ENCODE measurements at regions not wholly inside any gene's neighbourhood (a gene's known extent, or its start where the extent isn't known, plus 50 kb on each side); places are given as distances from the start of the nearest gene placed in this dataset.

DNA sequence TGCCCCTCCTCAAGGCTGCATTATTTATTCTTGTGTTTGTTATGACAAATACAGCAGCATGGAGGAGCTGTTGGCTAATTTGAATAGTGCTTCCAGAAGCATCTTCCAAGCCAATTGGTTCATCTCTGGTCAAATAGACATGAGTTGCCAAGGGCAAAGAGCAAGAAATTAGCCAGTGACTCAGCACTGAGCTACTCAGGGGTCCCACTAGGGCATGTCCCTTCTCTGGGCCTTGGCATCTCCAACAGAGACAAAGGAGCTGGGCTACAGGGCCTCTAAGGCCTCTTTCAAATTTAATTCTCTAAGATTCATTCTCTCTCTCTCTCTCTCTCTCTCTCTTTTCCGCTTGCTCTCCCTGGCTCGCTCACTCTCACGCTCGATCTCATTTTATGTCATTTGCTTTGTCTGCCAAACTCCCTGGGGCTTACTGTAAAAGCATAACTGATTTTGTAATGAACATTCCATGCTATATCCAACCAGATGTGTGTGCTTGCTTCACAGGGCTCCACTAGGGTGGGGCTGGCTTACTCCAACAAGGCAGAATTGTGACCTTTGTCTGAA, 86.7 kb upstream of the MAGEA4 start:
- intact Hi-C loops (cut with DNase I), result no loop called here
- H3K27me3 ChIP-seq, result no peaks in the 10 kb centered on the region
- TF ChIP-seq, protein P1, sequence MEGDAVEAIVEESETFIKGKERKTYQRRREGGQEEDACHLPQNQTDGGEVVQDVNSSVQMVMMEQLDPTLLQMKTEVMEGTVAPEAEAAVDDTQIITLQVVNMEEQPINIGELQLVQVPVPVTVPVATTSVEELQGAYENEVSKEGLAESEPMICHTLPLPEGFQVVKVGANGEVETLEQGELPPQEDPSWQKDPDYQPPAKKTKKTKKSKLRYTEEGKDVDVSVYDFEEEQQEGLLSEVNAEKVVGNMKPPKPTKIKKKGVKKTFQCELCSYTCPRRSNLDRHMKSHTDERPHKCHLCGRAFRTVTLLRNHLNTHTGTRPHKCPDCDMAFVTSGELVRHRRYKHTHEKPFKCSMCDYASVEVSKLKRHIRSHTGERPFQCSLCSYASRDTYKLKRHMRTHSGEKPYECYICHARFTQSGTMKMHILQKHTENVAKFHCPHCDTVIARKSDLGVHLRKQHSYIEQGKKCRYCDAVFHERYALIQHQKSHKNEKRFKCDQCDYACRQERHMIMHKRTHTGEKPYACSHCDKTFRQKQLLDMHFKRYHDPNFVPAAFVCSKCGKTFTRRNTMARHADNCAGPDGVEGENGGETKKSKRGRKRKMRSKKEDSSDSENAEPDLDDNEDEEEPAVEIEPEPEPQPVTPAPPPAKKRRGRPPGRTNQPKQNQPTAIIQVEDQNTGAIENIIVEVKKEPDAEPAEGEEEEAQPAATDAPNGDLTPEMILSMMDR (IDR thresholded peaks at IDR 0.05), result peak in 1 of 7 experiments; percentile 12
- TF ChIP-seq POLR2A (IDR thresholded peaks at IDR 0.05), result no peak

DNA sequence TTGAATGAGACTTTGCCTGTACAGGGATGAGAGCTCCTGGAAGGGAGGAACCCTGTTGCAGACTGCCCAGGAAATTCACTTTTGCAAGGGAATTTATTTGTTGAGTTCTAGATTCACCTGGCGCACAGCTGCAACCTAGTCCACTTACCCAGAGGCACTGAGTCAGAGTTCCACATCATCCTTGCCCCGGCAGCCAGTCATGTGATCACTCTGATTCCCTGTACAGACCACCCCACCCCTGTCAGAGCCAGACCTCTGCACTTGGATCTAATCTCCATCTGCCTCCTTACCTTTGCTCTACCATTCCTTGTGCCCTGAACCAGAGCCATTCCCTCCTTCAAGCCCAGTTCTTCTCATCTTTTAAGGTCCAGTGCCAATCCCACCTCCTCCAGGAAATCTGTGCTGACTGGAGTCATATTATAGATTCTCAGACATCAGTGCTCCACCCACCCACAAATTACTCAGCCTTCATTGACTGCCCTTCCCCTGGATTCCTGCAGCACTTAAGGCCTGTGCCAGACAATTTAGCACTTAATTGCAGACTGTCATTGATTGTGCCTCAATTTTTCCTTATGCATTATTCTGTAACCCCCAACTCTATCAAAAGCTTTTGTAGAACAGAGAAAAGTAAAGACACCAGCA, 84.1 kb upstream of the MAGEA4 start:
- Histone ChIP-seq H3K36me3 (replicated peaks in 1 of 2; ENCODE audit: insufficient read depth in 1 of 2, low read depth in 2 of 2) (no peaks in the 10 kb centered on the region), H3K9me3 (no peaks in the 10 kb centered on the region), H3K4me3 (no peak overlapping the region), H3K27ac (no peak overlapping the region), H3K27me3 (no peaks in the 10 kb centered on the region), H3K4me1 (no peaks in the 10 kb centered on the region)
- no peak for TF ChIP-seq POLR2A (IDR thresholded peaks at IDR 0.05)
- TF ChIP-seq, protein P1 (IDR thresholded peaks at IDR 0.05), result no peak
- WGBS, 2 donors, result 68 to 80% methylated on average over 1 to 2 of the region's 2 CpGs
- ATAC-seq, result no peak
- intact Hi-C loops (cut with DNase I), result no loop called here
- no peak for DNase-seq

More for the DNA sequence above, 86.7 kb upstream of the MAGEA4 start:
- H3K36me3 ChIP-seq (replicated peaks in 1 of 2; ENCODE audit: insufficient read depth in 1 of 2, low read depth in 2 of 2), result no peaks in the 10 kb centered on the region
- no peaks in the 10 kb centered on the region for H3K9me3 ChIP-seq
- WGBS, 2 donors, result 79% methylated on average over 4 of the region's 4 CpGs; no CpG with 5 or more reads in 1 of the 2 donors
- DNase-seq (peak in 1 of 4 donors; percentile 3), ATAC-seq (peak; percentile 27)
- H3K4me3 ChIP-seq, result no peak overlapping the region
- H3K4me1 ChIP-seq, result no peaks in the 10 kb centered on the region
- no peak overlapping the region for H3K27ac ChIP-seq

DNA sequence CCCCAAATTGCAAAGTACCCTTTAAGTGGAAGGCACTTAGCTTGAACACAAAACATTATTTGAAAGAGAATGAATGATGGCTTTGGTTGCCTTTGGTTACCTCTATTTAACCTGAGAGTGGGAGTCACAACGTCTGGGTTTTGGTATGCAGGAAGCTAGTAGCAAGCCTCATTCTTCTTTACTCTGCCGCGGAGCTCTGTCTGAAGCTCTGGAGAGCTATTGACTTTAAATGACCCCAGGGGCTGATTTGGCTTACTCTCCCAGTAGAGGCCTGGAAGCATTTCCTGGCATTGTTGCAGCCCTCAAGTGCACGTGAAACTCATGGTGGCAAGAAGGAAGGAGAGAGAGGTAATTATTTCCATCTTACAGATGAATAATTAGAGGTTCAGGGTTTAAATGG, 81.8 kb upstream of the MAGEA4 start:
- no peaks in the 10 kb centered on the region for H3K4me1 ChIP-seq
- intact Hi-C loops (cut with DNase I), result no loop called here
- TF ChIP-seq, protein P1 (IDR thresholded peaks at IDR 0.05), result no peak
- TF ChIP-seq POLR2A (IDR thresholded peaks at IDR 0.05), result no peak
- H3K9me3 ChIP-seq, result no peaks in the 10 kb centered on the region
- no peak overlapping the region for H3K4me3 ChIP-seq
- no peaks in the 10 kb centered on the region for H3K27me3 ChIP-seq
- ATAC-seq (no peak), DNase-seq (no peak)
- H3K36me3 ChIP-seq (replicated peaks in 1 of 2; ENCODE audit: insufficient read depth in 1 of 2, low read depth in 2 of 2), result no peaks in the 10 kb centered on the region
- H3K27ac ChIP-seq, result no peak overlapping the region
- 13% methylated on average over 4 of the region's 4 CpGs; no CpG with 5 or more reads in 1 of the 2 donors for WGBS, 2 donors

DNA sequence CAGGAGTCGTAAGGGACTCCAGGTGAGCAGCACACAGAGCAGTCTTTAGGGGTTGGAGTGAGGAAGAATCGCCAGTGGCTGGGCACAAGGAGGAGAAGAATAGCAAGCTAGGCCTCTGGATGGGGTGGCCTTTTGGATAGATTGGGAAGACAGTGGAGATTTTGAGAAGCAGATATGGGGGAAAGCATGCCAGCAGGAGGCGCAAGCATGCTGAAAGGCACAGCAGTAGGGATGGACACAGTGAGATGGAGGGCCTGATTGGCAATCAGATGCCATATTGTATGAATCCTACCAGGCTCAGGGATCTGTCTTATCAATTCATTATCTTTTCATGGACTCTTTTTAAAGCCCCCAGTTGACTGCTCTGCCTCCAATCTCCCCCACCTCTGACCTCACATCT, 60.4 kb upstream of the MAGEA4 start:
- Histone ChIP-seq H3K27ac (no peak overlapping the region), H3K36me3 (replicated peaks in 1 of 2; ENCODE audit: insufficient read depth in 1 of 2, low read depth in 2 of 2) (no peaks in the 10 kb centered on the region), H3K9me3 (no peaks in the 10 kb centered on the region), H3K4me3 (no peak overlapping the region), H3K27me3 (no peaks in the 10 kb centered on the region), H3K4me1 (no peaks in the 10 kb centered on the region)
- ATAC-seq (no peak), DNase-seq (no peak)
- intact Hi-C loops (cut with DNase I), result no loop called here
- TF ChIP-seq, protein P1 (IDR thresholded peaks at IDR 0.05), result no peak
- no peak for TF ChIP-seq POLR2A (IDR thresholded peaks at IDR 0.05)
- WGBS, 2 donors, result 86 to 100% methylated on average over 3 of the region's 3 CpGs
